Left renal cortex interstitium (tissue), 4 donors: ENCODE measurements at regions not wholly inside any gene's neighbourhood (a gene's known extent, or its start where the extent isn't known, plus 50 kb on each side); places are given as distances from the start of the nearest gene placed in this dataset.
"Not testable (repeated sequence)": the region's sequence is repeated elsewhere in the genome, so short reads cannot be mapped to it uniquely, and the experiment has no call there.

ENCODE experiments used
- DNase-seq, 4 donors: peaks; one replicate each; pipeline ENCODE4 v3.0.0-alpha.2; 2013; ENCODE audit warnings: low read depth in 4 of 4, low spot score in 2 of 4, missing footprints in 1 of 4

GRCh38 chr18:44556296-44556695 is 124.4 kb upstream of the SETBP1 start:
- DNase-seq, result no peak

- DNase-seq, result no peak
Measured at GRCh38 chr18:44557616-44558151, 123.0 kb upstream of the SETBP1 start.

GRCh38 chr18:44558767-44559166 is 121.9 kb upstream of the SETBP1 start:
- no peak for DNase-seq

- DNase-seq, result no peak
Measured at GRCh38 chr18:44562986-44563385, 117.7 kb upstream of the SETBP1 start.

GRCh38 chr18:44564922-44565321 is 115.8 kb upstream of the SETBP1 start:
- DNase-seq, result no peak

GRCh38 chr18:44568342-44568741 is 112.3 kb upstream of the SETBP1 start:
- DNase-seq, result no peak

GRCh38 chr18:44568986-44569385 is 111.7 kb upstream of the SETBP1 start:
- no peak for DNase-seq

GRCh38 chr18:44569391-44570055 is 111.2 kb upstream of the SETBP1 start:
- no peak for DNase-seq

GRCh38 chr18:44579028-44579702 is 101.5 kb upstream of the SETBP1 start:
- DNase-seq, result no peak

- DNase-seq, result no peak
Measured at GRCh38 chr18:44579745-44580144, 100.9 kb upstream of the SETBP1 start.

- DNase-seq, result no peak
Measured at GRCh38 chr18:44580159-44580558, 100.5 kb upstream of the SETBP1 start.

GRCh38 chr18:44580782-44581181 is 99.9 kb upstream of the SETBP1 start:
- not testable (repeated sequence) for DNase-seq

GRCh38 chr18:44582456-44582855 is 98.2 kb upstream of the SETBP1 start:
- no peak for DNase-seq

- DNase-seq, result no peak
Measured at GRCh38 chr18:44584900-44585299, 95.8 kb upstream of the SETBP1 start.

- DNase-seq, result no peak
Measured at GRCh38 chr18:44586782-44587524, 93.7 kb upstream of the SETBP1 start.

GRCh38 chr18:44588508-44588907 is 92.2 kb upstream of the SETBP1 start:
- DNase-seq, result no peak

GRCh38 chr18:44589693-44590355 is 90.9 kb upstream of the SETBP1 start:
- no peak for DNase-seq

GRCh38 chr18:44590956-44591670 is 89.6 kb upstream of the SETBP1 start:
- DNase-seq, result no peak

- DNase-seq, result no peak
Measured at GRCh38 chr18:44592639-44593038, 88.0 kb upstream of the SETBP1 start.

GRCh38 chr18:44594799-44595467 is 85.8 kb upstream of the SETBP1 start:
- DNase-seq, result no peak
